ENCODE measurements at regions not wholly inside any gene's neighbourhood (a gene's known extent, or its start where the extent isn't known, plus 50 kb on each side); places are given as distances from the start of the nearest gene placed in this dataset.
"Not testable (repeated sequence)": the region's sequence is repeated elsewhere in the genome, so short reads cannot be mapped to it uniquely, and the experiment has no call there.

DNA sequence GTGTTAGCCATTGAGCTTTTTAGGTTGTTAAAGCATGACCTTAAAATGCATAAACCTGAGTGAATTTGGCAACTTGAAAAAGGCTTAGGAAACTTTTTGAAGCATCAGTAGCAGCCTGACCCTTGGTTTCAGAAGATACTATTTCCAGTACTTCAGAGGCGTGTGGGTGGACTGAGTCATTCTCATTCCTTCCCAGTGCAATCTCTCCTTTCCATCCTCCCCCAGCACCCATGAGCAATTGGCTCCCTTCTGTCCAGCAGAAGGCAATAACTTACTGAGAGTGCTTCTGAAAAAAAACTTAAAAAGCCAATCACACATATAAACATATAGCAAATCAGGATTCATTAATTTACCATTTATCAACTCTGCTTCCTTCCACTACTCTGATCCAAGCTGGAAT, 299.3 kb upstream of the STXBP6 start:
- no peak overlapping the region for H3K27ac ChIP-seq (ENCODE audit: low read length)
- ChIA-PET POLR2A (ENCODE audit: unreplicated experiment) (no interaction called here), CTCF (no interaction called here)
- H3K4me1 ChIP-seq (ENCODE audit: insufficient read depth, low read length), result no peaks in the 10 kb centered on the region
- no TSS peak for BruUV-seq (replicated peaks)
- no peak overlapping the region for H3K4me2 ChIP-seq (ENCODE audit: low read length)
- no peaks in the 10 kb centered on the region for H4K20me1 ChIP-seq (ENCODE audit: low read length)
- no peak overlapping the region for H3K4me3 ChIP-seq (ENCODE audit: low read length)
- ATAC-seq (no peak), DNase-seq (no peak)
- H3K79me2 ChIP-seq (ENCODE audit: low read length), result no peaks in the 10 kb centered on the region
- no peak overlapping the region for H2AFZ ChIP-seq (ENCODE audit: low read length)
- no peaks in the 10 kb centered on the region for H3K36me3 ChIP-seq (ENCODE audit: low read depth, low read length)
- H3K9ac ChIP-seq (ENCODE audit: low read length), result no peak overlapping the region
- H3F3A ChIP-seq (ENCODE audit: low read length, unreplicated experiment), result no peaks in the 10 kb centered on the region
- no peak for TF ChIP-seq EZH2phosphoT487 (IDR thresholded peaks at IDR 0.05; ENCODE audit: borderline replicate concordance, low read length)
- H3K9me2 ChIP-seq (replicated peaks; ENCODE audit: low read length), result no peaks in the 10 kb centered on the region
- H3K27me3 ChIP-seq (ENCODE audit: low read length), result no peaks in the 10 kb centered on the region
- H3K9me3 ChIP-seq (ENCODE audit: low read length), result peaks cover 23% of the 10 kb centered on the region
- intact Hi-C loops (cut with micrococcal nuclease), result no loop called here

- peaks cover 15% of the 10 kb centered on the region for H3K9me3 ChIP-seq (ENCODE audit: low read length)
- H3K9ac ChIP-seq (ENCODE audit: low read length), result no peak overlapping the region
- no peak overlapping the region for H3K4me3 ChIP-seq (ENCODE audit: low read length)
- H3K27ac ChIP-seq (ENCODE audit: low read length), result no peak overlapping the region
- no peak overlapping the region for H2AFZ ChIP-seq (ENCODE audit: low read length)
- H3K4me1 ChIP-seq (ENCODE audit: insufficient read depth, low read length), result no peaks in the 10 kb centered on the region
- no peaks in the 10 kb centered on the region for H3K27me3 ChIP-seq (ENCODE audit: low read length)
- POLR2A ChIA-PET (ENCODE audit: unreplicated experiment), result no interaction called here
- no peak overlapping the region for H3K4me2 ChIP-seq (ENCODE audit: low read length)
- CTCF ChIA-PET, result no interaction called here
- TF ChIP-seq EZH2 (IDR thresholded peaks at IDR 0.05; ENCODE audit: low read length, unreplicated experiment) (no peak), CTCF (conservative IDR thresholded peaks at IDR 0.05; ENCODE audit: low read depth, low read length) (no peak), EZH2phosphoT487 (IDR thresholded peaks at IDR 0.05; ENCODE audit: borderline replicate concordance, low read length) (no peak)
- intact Hi-C loops (cut with micrococcal nuclease), result no loop called here
- no peaks in the 10 kb centered on the region for H3K36me3 ChIP-seq (ENCODE audit: low read depth, low read length)
- H3K79me2 ChIP-seq (ENCODE audit: low read length), result no peaks in the 10 kb centered on the region
- H3F3A ChIP-seq (ENCODE audit: low read length, unreplicated experiment), result no peaks in the 10 kb centered on the region
- no peaks in the 10 kb centered on the region for H4K20me1 ChIP-seq (ENCODE audit: low read length)
- ATAC-seq (no peak), DNase-seq (no peak)
- no peaks in the 10 kb centered on the region for H3K9me2 ChIP-seq (replicated peaks; ENCODE audit: low read length)
- BruUV-seq (replicated peaks), result no TSS peak
Measured at GRCh38 chr14:25340882-25341281, 290.9 kb upstream of the STXBP6 start.

- H3K79me2 ChIP-seq (ENCODE audit: low read length), result no peaks in the 10 kb centered on the region
- no peak for ATAC-seq
- H3K4me1 ChIP-seq (ENCODE audit: insufficient read depth, low read length), result no peaks in the 10 kb centered on the region
- no peak for TF ChIP-seq CTCF (conservative IDR thresholded peaks at IDR 0.05; ENCODE audit: low read depth, low read length)
- no peak for TF ChIP-seq EZH2 (IDR thresholded peaks at IDR 0.05; ENCODE audit: low read length, unreplicated experiment)
- no peak for TF ChIP-seq EZH2phosphoT487 (IDR thresholded peaks at IDR 0.05; ENCODE audit: borderline replicate concordance, low read length)
- DNase-seq, result no peak
- no peak overlapping the region for H3K4me2 ChIP-seq (ENCODE audit: low read length)
- H3F3A ChIP-seq (ENCODE audit: low read length, unreplicated experiment), result no peaks in the 10 kb centered on the region
- no peak overlapping the region for H2AFZ ChIP-seq (ENCODE audit: low read length)
- H3K27ac ChIP-seq (ENCODE audit: low read length), result no peak overlapping the region
- H4K20me1 ChIP-seq (ENCODE audit: low read length), result no peaks in the 10 kb centered on the region
- POLR2A ChIA-PET (ENCODE audit: unreplicated experiment), result no interaction called here
- no peaks in the 10 kb centered on the region; the same call in 1 of the 2 replicates for H3K9me3 ChIP-seq (ENCODE audit: low read length)
- no peaks in the 10 kb centered on the region for H3K9me2 ChIP-seq (replicated peaks; ENCODE audit: low read length)
- CTCF ChIA-PET, result no interaction called here
- no peak overlapping the region for H3K4me3 ChIP-seq (ENCODE audit: low read length)
- no peaks in the 10 kb centered on the region for H3K27me3 ChIP-seq (ENCODE audit: low read length)
- intact Hi-C loops (cut with micrococcal nuclease), result no loop called here
- no peaks in the 10 kb centered on the region for H3K36me3 ChIP-seq (ENCODE audit: low read depth, low read length)
- no TSS peak for BruUV-seq (replicated peaks)
- H3K9ac ChIP-seq (ENCODE audit: low read length), result no peak overlapping the region
Measured at GRCh38 chr14:25322784-25323183, 272.8 kb upstream of the STXBP6 start.

GRCh38 chr14:25316007-25316406, 266.1 kb upstream of the STXBP6 start:
- H3F3A ChIP-seq (ENCODE audit: low read length, unreplicated experiment); CTCF ChIA-PET: not testable (repeated sequence)

More at GRCh38 chr14:25316007-25316406, 266.1 kb upstream of the STXBP6 start:
- intact Hi-C loops (cut with micrococcal nuclease); H3K4me2 ChIP-seq (ENCODE audit: low read length); H3K4me3 ChIP-seq (ENCODE audit: low read length); H3K36me3 ChIP-seq (ENCODE audit: low read depth, low read length); ATAC-seq; POLR2A ChIA-PET (ENCODE audit: unreplicated experiment); H3K27me3 ChIP-seq (ENCODE audit: low read length); H3K9ac ChIP-seq (ENCODE audit: low read length); H4K20me1 ChIP-seq (ENCODE audit: low read length); H3K4me1 ChIP-seq (ENCODE audit: insufficient read depth, low read length); H3K79me2 ChIP-seq (ENCODE audit: low read length); DNase-seq; H2AFZ ChIP-seq (ENCODE audit: low read length); BruUV-seq (replicated peaks); H3K9me2 ChIP-seq (replicated peaks; ENCODE audit: low read length); H3K27ac ChIP-seq (ENCODE audit: low read length): not testable (repeated sequence)
- peaks cover 20% of the 10 kb centered on the region for H3K9me3 ChIP-seq (ENCODE audit: low read length)

All from PC-3 (cell line).